NCI-H345 treated with DMSO at 0.1 percent for 48 hours (cell line): ENCODE measurements at regions not wholly inside any gene's neighbourhood (a gene's known extent, or its start where the extent isn't known, plus 50 kb on each side); places are given as distances from the start of the nearest gene placed in this dataset.
"Not testable (repeated sequence)": the region's sequence is repeated elsewhere in the genome, so short reads cannot be mapped to it uniquely, and the experiment has no call there.

Experiments
- DNase-seq: peaks from one replicate; lab custom pipeline; 2025; ENCODE audit not compliant: unreplicated experiment; lab: John Stamatoyannopoulos, UW

- no peak for DNase-seq
Observed at GRCh38 chr4:34271479-34272355, 1972.6 kb downstream of the ARAP2 start.

- DNase-seq: no peak
Observed at GRCh38 chr4:34279011-34279410, 1965.3 kb downstream of the ARAP2 start.

GRCh38 chr4:34280131-34280530 lies 1964.2 kb downstream of the ARAP2 start:
- no peak for DNase-seq

- DNase-seq: no peak
Observed at GRCh38 chr4:34281826-34282225, 1962.5 kb downstream of the ARAP2 start.

GRCh38 chr4:34289489-34289888 lies 1954.8 kb downstream of the ARAP2 start:
- no peak for DNase-seq

GRCh38 chr4:34289962-34290361 lies 1954.4 kb downstream of the ARAP2 start:
- DNase-seq: no peak

- no peak for DNase-seq
Observed at GRCh38 chr4:34293459-34293858, 1950.9 kb downstream of the ARAP2 start.

GRCh38 chr4:34309383-34309906 lies 1934.9 kb downstream of the ARAP2 start:
- DNase-seq: no peak

- no peak for DNase-seq
Observed at GRCh38 chr4:34318773-34319172, 1925.5 kb downstream of the ARAP2 start.

- no peak for DNase-seq
Observed at GRCh38 chr4:34323549-34324320, 1920.6 kb downstream of the ARAP2 start.

- DNase-seq: no peak
Observed at GRCh38 chr4:34328939-34329338, 1915.4 kb downstream of the ARAP2 start.

- DNase-seq: not testable (repeated sequence)
Observed at GRCh38 chr4:34335156-34335555, 1909.2 kb downstream of the ARAP2 start.

- DNase-seq: not testable (repeated sequence)
Observed at GRCh38 chr4:34335556-34335955, 1908.8 kb downstream of the ARAP2 start.

- DNase-seq: no peak
Observed at GRCh38 chr4:34362654-34363053, 1881.7 kb downstream of the ARAP2 start.

- DNase-seq: no peak
Observed at GRCh38 chr4:34363842-34364241, 1880.5 kb downstream of the ARAP2 start.

- DNase-seq: no peak
Observed at GRCh38 chr4:34365946-34366345, 1878.4 kb downstream of the ARAP2 start.

GRCh38 chr4:34371676-34372075 lies 1872.6 kb downstream of the ARAP2 start:
- DNase-seq: no peak

- DNase-seq: no peak
Observed at GRCh38 chr4:34372815-34373214, 1871.5 kb downstream of the ARAP2 start.

GRCh38 chr4:34373456-34373855 lies 1870.9 kb downstream of the ARAP2 start:
- DNase-seq: no peak

GRCh38 chr4:34412233-34412632 lies 1832.1 kb downstream of the ARAP2 start:
- no peak for DNase-seq

GRCh38 chr4:34412911-34413310 lies 1831.4 kb downstream of the ARAP2 start:
- DNase-seq: no peak

- DNase-seq: no peak
Observed at GRCh38 chr4:34417160-34417559, 1827.2 kb downstream of the ARAP2 start.
